Stomach (tissue), 8 donors: ENCODE measurements at regions not wholly inside any gene's neighbourhood (a gene's known extent, or its start where the extent isn't known, plus 50 kb on each side); places are given as distances from the start of the nearest gene placed in this dataset.
"Not testable (repeated sequence)": the region's sequence is repeated elsewhere in the genome, so short reads cannot be mapped to it uniquely, and the experiment has no call there.

ENCODE experiments used
- DNase-seq, 2 donors: peaks; one replicate each; pipeline versions ENCODE4 v3.0.0 to v3.0.0-alpha.2; 2013 to 2019
- H3K27ac ChIP-seq, 5 donors: fragments of 200-600 bp in 4 of 5; sonication (generic) in 4 of 5; one replicate each; pipeline ENCODE4 v1.5.1; 2013 to 2019; ENCODE audit warnings: mild to moderate bottlenecking in 1 of 5, moderate library complexity in 1 of 5
- H3K27me3 ChIP-seq, 3 donors: fragments of 200-600 bp; sonication (generic); one replicate each; pipeline ENCODE4 v1.5.1; 2017 to 2019; ENCODE audit warnings: mixed run types in 1 of 3
- H3K36me3 ChIP-seq, 4 donors: fragments of 200-600 bp; sonication (generic); 1 replicate in 3 of 4; 2 replicates in 1 of 4; pipeline ENCODE4 v1.5.1; 2016 to 2019
- H3K4me1 ChIP-seq, 4 donors: fragments of 200-600 bp; sonication (generic); one replicate each; pipeline ENCODE4 v1.5.1; 2016 to 2019
- H3K4me3 ChIP-seq, 4 donors: fragments of 200-600 bp; sonication (generic) in 3 of 4; one replicate each; pipeline ENCODE4 v1.5.1; 2016 to 2019; ENCODE audit warnings: mild to moderate bottlenecking in 1 of 4
- H3K9me3 ChIP-seq, 4 donors: fragments of 200-600 bp; sonication (generic); one replicate each; pipeline ENCODE4 v1.5.1; 2016 to 2019
- EP300 ChIP-seq: sonication (generic); formaldehyde crosslinking; IDR thresholded peaks from one replicate; pipeline ENCODE4 v1.6.1; 2017; ENCODE audit warnings: antibody characterized with exemption
- POLR2A ChIP-seq, 4 donors: fragments of 450-650 bp; IDR thresholded peaks; one replicate each; pipeline ENCODE4 v1.6.1; 2016; ENCODE audit warnings: antibody characterized with exemption in 4 of 4, control low read depth in 2 of 4, mild to moderate bottlenecking in 1 of 4, moderate library complexity in 1 of 4
- POLR2AphosphoS5 ChIP-seq, 3 donors: sonication (generic); formaldehyde crosslinking; IDR thresholded peaks; one replicate each; pipeline ENCODE4 v1.6.1; 2016; ENCODE audit warnings: antibody characterized with exemption in 3 of 3
- WGBS, 5 donors: extraction: QIAGEN DNeasy Blood & Tissue Kit in 3 of 5; methylation state at CpG; one replicate each; pipeline versions ENCODE4 v1.1.5 to v1.1.7; 2013 to 2018; 5-methylcytosine and 5-hydroxymethylcytosine counted together
- intact Hi-C: fragments of 100-400 bp; cut with DNase I; formaldehyde crosslinking; loops from one replicate; pipeline ENCODE4 v1.15.1; 2023; ENCODE audit warnings: low total_unique reads
- TF ChIP-seq, protein P1 (sequence below), 7 experiments: fragments of 450-650 bp in 4 of 7; fragments of 200-600 bp in 3 of 7; sonication (generic) in 3 of 7; IDR thresholded peaks; one replicate each; pipeline ENCODE4 v1.5.1; 2016 to 2019; ENCODE audit warnings: antibody characterized with exemption in 7 of 7, control low read depth in 2 of 7, mild to moderate bottlenecking in 1 of 7
- donor health status: healthy with polysubstance abuse.
- donor health status: Bipolar disorder and iron deficiency.
- donor health status: healthy.

DNA sequence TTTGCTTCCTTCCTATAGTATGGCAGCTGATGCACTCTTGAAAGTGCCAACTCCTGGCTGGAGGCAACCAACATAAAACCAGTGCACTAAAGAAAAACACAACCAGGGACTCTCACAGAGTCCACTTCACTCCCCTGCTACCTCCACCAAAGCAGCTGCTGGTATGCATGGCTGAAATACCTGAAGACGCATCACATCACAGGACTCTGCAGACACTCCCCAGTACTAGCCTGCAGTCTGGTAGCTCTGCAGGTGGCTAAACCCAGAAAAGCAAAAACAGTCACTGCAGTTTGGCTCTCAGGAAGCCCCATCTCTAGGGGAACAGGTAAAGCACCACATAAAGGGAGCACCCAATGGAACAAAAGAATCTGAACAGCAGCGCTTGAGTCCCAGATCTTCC, 473.0 kb upstream of the SPTLC3 start:
- peaks cover 0 to 10% (median 3%) of the 10 kb centered on the region in 4 donors for H3K9me3 ChIP-seq
- no peak overlapping the region for H3K27ac ChIP-seq
- H3K4me1 ChIP-seq: no peaks in the 10 kb centered on the region
- no peak for DNase-seq
- no peak overlapping the region for H3K4me3 ChIP-seq
- WGBS, 5 donors: 80 to 97% (median 91%) methylated on average over 2 of the region's 2 CpGs
- no peaks in the 10 kb centered on the region for H3K36me3 ChIP-seq
- no peak for TF ChIP-seq EP300
- no peak for TF ChIP-seq POLR2AphosphoS5 (IDR thresholded peaks at IDR 0.05)
- TF ChIP-seq POLR2A (IDR thresholded peaks at IDR 0.05): no peak
- TF ChIP-seq, protein P1, sequence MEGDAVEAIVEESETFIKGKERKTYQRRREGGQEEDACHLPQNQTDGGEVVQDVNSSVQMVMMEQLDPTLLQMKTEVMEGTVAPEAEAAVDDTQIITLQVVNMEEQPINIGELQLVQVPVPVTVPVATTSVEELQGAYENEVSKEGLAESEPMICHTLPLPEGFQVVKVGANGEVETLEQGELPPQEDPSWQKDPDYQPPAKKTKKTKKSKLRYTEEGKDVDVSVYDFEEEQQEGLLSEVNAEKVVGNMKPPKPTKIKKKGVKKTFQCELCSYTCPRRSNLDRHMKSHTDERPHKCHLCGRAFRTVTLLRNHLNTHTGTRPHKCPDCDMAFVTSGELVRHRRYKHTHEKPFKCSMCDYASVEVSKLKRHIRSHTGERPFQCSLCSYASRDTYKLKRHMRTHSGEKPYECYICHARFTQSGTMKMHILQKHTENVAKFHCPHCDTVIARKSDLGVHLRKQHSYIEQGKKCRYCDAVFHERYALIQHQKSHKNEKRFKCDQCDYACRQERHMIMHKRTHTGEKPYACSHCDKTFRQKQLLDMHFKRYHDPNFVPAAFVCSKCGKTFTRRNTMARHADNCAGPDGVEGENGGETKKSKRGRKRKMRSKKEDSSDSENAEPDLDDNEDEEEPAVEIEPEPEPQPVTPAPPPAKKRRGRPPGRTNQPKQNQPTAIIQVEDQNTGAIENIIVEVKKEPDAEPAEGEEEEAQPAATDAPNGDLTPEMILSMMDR (IDR thresholded peaks at IDR 0.05): no peak
- intact Hi-C loops: no loop called here
- no peaks in the 10 kb centered on the region for H3K27me3 ChIP-seq

DNA sequence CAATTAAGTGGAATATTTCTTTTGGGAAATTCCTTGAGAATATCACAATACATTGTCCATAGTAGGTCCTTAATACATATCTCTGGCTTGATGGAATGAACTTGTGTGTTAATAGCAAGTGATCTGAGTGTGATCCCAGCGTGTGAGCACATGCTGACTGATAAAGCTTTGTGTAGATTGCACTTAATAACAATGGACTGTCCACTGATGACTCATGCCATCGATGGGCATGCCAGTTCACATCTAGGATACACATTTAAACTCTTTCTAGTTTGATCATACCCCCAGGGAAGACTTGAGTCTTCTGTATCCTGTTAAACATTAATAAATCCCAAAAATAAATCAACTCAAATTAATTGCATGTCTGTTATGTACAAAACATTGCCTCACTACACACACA, 454.3 kb upstream of the SPTLC3 start:
- no peaks in the 10 kb centered on the region for H3K9me3 ChIP-seq
- peaks cover 0 to 4% (median 0%) of the 10 kb centered on the region in 4 donors for H3K4me1 ChIP-seq
- TF ChIP-seq POLR2AphosphoS5 (IDR thresholded peaks at IDR 0.05) (no peak), EP300 (no peak), POLR2A (IDR thresholded peaks at IDR 0.05) (no peak)
- TF ChIP-seq, protein P1 (IDR thresholded peaks at IDR 0.05): no peak
- WGBS, 5 donors: 22 to 35% (median 33%) methylated on average over 2 of the region's 2 CpGs
- no peaks in the 10 kb centered on the region for H3K36me3 ChIP-seq
- H3K27me3 ChIP-seq: no peaks in the 10 kb centered on the region
- H3K27ac ChIP-seq: no peak overlapping the region
- intact Hi-C loops: no loop called here
- H3K4me3 ChIP-seq: no peak overlapping the region
- DNase-seq: no peak

DNA sequence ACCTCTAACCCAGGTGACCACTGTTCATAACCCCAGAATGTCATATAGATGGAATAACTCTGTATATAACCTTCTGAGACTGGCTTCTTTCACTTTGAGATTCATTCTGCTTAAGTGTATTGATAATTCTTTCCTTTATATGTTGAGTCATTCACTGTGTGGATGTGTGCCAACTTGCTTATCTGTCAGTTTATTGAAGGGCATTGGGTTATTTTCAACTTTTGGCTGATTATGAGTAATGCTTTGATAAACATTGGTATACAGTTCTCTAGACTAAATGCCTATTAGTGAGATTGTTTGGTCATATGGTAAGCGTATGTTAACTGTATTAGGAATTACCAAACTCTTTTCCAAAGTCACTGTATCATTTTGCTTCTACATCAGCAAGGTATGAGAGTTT, 453.4 kb upstream of the SPTLC3 start:
- Histone ChIP-seq H3K27ac (no peak overlapping the region), H3K4me1 (peaks cover 0 to 4% (median 0%) of the 10 kb centered on the region in 4 donors), H3K27me3 (no peaks in the 10 kb centered on the region), H3K4me3 (no peak overlapping the region), H3K36me3 (no peaks in the 10 kb centered on the region), H3K9me3 (no peaks in the 10 kb centered on the region)
- TF ChIP-seq POLR2A (IDR thresholded peaks at IDR 0.05): no peak
- TF ChIP-seq, protein P1 (IDR thresholded peaks at IDR 0.05): no peak
- TF ChIP-seq POLR2AphosphoS5 (IDR thresholded peaks at IDR 0.05): no peak
- no peak for TF ChIP-seq EP300
- peak in 1 of 2 donors; percentile 31 for DNase-seq
- 35 to 59% (median 52%) methylated on average over 1 of the region's 1 CpG for WGBS, 5 donors
- intact Hi-C loops: no loop called here

DNA sequence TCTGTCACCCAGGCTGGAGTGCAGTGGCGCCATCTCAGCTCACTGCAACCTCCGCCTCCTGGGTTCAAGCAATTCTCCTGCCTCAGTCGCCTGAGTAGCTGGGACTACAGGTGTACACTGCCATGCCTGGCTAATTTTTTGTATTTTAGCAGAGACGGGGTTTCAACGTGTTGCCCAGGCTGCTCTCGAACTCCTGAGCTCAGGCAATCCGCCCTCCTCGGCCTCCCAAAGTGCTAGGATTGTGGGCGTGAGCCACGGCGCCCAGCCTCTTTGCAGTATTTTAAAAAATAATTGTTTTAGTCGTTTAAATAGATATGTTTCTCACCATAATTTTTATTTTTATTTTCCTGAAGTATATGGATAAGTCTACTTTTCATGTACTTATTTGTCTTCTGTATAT, 452.9 kb upstream of the SPTLC3 start:
- intact Hi-C loops: not testable (repeated sequence)

DNA sequence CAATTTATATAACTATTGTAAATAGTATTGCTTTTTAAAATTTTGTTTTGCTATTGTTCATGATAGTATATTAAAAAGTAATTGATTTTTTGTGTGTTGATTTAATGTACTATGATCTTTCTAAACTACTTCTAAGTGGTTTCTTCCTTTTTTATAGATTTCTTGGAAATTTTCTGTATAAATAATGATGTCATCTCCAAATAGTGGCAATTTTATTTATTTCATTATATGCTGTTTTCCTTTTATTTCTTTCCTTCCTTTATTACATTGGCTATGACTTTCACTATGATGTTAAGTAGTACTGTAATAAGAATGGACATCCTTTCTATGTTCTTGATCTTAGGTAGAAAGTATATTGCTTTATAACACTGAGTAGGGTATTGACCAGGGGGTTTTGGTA, 451.5 kb upstream of the SPTLC3 start:
- Histone ChIP-seq H3K27me3 (no peaks in the 10 kb centered on the region), H3K27ac (no peak overlapping the region), H3K9me3 (peaks cover 0 to 11% (median 3%) of the 10 kb centered on the region in 4 donors), H3K4me3 (no peak overlapping the region), H3K4me1 (peaks cover 0 to 4% (median 0%) of the 10 kb centered on the region in 4 donors), H3K36me3 (no peaks in the 10 kb centered on the region)
- DNase-seq: no peak
- TF ChIP-seq POLR2A (IDR thresholded peaks at IDR 0.05) (no peak), POLR2AphosphoS5 (IDR thresholded peaks at IDR 0.05) (no peak), EP300 (no peak)
- TF ChIP-seq, protein P1 (IDR thresholded peaks at IDR 0.05): no peak
- intact Hi-C loops: no loop called here

More for the DNA sequence above, 452.9 kb upstream of the SPTLC3 start:
- not testable (repeated sequence) for H3K36me3 ChIP-seq, H3K27me3 ChIP-seq, H3K4me3 ChIP-seq, H3K27ac ChIP-seq, DNase-seq, H3K9me3 ChIP-seq, H3K4me1 ChIP-seq
- 83 to 90% (median 89%) methylated on average over 11 to 12 of the region's 12 CpGs for WGBS, 5 donors
